ENCODE measurements at regions not wholly inside any gene's neighbourhood (a gene's known extent, or its start where the extent isn't known, plus 50 kb on each side); places are given as distances from the start of the nearest gene placed in this dataset.

DNA sequence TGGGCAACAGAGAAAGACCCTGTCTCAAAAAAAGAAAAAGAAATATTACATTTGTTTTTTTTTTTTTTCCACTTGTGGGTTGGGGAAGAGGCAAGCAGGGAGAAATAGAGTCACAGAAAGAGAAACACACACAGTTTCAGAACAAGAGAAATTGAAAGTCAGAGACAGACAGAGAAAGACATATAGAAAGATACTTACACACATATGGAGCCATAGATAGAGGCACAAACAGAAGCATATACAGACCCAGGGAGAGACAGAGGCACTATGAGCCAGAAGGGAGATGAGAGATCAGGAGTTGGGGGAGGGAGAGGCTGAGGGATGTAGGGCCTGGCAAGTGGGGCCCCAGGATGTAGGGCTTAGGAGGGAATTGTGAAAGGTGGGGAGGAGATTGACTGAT, 55.2 kb upstream of the GIMD1 start:
- DNase-seq, result no peak

DNA sequence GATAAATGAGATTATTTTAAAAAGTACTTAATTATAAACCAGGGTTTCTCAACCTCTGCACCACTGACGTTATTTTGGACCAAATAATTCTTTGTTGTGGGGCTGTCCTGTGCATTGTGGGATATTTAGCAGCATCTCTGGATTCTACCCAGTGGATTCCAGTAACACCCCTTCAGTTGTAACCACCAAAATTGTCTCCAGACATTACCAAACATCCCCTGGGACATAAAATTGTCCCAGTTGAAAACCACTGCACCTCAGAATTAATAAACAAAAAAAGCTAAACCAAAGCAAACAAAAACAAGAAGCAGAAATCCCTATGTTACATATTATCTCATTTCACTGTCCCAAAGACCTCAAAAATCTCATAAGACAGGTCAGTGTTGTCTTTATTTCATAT, 54.2 kb upstream of the GIMD1 start:
- no peak for DNase-seq

DNA sequence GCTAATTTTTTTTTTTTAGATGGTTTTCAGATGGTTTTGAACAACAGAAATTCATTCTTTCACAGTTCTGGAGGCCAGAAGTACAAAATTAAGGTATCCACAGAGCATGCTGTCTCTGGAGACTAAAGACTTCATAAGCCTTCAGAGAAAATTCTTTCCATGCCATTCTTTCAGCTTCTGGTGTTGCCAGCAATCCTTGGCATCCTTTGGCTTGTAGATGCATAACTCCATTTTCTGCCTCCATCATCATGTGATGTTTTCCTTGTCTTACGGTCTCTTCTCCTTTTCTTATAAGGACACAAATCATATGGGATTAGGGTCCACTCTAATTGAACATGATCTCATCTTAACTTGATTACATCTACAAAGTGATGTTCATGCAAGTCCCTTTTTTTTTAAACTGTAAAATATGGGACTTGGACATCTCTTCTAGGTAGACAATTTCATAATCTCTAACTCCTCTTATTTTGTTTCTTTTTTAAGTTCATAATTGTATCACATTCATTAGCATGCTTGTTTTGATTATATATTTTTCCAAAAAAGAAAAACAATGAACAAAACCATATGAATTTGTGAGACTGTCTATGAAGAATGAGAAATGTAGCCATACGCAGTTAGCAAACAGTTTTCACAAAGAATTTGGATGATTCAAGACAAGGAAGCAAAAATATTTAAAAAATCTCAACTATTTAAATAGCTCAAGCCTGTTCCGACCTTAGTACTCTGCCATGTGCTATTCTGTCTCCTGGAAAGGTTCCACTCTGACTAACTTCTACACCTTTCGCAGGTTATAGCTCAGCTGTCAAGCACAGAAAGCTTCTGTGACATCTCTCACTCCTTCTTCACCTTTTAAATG, 53.1 kb upstream of the GIMD1 start:
- DNase-seq, result peak in 1 of 2 experiments; percentile 11

DNA sequence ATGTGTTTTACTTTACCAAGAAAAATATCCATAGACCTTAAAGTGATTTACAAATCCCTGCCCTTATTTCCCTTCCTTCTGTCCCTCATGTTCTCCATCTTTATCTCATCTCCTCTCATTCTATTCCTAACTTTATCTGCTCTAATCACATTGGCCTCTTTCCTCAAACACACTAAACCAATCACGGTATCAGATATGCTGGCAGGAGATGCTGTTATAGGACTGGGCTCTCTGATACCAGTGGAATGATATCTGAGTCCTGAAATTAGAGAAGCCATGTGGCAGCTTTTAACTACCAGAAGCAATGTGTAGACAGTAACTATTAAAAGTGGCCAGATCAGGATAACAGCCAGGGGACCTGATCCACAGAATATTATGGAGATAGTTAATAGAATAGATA, 49.9 kb upstream of the GIMD1 start:
- no peak for DNase-seq
